ENCODE measurements at regions not wholly inside any gene's neighbourhood (a gene's known extent, or its start where the extent isn't known, plus 50 kb on each side); places are given as distances from the start of the nearest gene placed in this dataset.

DNA sequence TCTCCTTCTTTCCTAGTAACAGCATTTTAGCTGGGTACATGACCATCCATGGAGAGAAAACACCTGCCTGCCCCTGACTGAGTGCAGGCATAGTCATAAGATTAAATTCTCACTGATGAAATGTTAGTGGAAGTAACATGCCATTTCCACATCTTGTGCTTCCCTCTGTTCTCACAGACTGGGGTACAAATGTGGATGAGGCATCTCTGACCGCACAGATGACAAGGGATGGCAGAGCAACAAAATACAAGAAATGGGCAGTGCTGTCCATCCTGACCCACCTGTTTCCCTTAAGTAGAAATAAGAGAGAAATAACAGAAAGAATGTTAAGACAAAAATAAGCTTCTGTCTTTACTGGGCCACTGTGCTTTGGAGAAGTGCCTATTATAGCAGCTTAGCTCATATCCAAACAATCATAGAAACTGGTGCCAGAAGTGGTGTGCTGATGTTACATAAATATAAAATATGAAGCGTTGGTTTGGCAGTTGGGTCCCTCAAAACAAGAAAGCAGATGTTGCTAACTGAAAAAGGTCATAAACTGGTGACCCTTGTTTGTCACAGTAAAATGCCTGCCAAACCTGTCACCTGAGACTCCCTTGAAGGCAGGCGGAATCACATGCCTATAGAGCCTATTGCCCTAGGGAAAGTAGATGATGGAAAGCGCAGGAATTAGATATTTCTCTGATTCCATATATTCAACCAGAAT is 72.4 kb upstream of the CCDC150 start:
- no peak overlapping the region for H3K4me3 ChIP-seq (ENCODE audit: low read depth, low read length)
- TF ChIP-seq, protein P1, sequence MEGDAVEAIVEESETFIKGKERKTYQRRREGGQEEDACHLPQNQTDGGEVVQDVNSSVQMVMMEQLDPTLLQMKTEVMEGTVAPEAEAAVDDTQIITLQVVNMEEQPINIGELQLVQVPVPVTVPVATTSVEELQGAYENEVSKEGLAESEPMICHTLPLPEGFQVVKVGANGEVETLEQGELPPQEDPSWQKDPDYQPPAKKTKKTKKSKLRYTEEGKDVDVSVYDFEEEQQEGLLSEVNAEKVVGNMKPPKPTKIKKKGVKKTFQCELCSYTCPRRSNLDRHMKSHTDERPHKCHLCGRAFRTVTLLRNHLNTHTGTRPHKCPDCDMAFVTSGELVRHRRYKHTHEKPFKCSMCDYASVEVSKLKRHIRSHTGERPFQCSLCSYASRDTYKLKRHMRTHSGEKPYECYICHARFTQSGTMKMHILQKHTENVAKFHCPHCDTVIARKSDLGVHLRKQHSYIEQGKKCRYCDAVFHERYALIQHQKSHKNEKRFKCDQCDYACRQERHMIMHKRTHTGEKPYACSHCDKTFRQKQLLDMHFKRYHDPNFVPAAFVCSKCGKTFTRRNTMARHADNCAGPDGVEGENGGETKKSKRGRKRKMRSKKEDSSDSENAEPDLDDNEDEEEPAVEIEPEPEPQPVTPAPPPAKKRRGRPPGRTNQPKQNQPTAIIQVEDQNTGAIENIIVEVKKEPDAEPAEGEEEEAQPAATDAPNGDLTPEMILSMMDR (IDR thresholded peaks at IDR 0.05; ENCODE audit: borderline replicate concordance, insufficient read depth, low read depth, low read length) = no peak

DNA sequence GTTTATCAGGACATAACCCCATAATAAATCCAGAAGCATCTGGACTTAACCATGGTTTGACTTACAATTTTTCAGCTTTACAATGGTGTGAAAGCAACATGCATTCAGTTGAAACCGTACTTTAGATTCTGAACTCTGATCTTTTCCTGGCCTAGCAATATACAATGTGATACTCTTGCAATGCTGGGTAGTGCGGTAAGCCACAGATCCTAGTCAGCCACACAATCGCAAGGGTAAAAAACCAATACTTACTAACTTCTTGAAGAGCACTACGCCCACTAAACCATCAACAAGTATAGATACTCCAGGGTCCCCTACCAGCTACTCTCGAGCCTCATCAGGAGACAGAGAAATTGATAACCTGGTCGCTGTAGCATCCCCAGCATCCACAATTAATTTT is 71.0 kb upstream of the CCDC150 start:
- TF ChIP-seq, protein P1 (IDR thresholded peaks at IDR 0.05; ENCODE audit: borderline replicate concordance, insufficient read depth, low read depth, low read length) = no peak
- H3K4me3 ChIP-seq (ENCODE audit: low read depth, low read length) = no peak overlapping the region

DNA sequence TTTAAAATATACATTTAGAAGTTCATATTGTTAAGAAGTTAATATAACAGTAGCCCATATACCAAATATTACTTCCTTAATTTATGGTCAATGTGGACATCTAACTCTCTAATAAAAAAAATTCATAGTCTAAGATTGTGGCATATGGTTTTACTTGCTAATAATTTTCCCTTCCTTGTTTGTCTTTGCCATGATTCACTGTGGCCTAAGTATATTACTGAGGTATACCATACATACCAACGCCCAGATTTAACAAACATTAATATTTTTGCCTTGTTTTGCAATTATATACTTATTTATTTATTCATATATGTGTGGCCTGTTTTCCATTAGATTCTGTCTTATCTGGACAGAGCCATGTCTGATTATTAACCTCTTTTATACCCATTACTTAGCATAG is 54.6 kb upstream of the CCDC150 start:
- TF ChIP-seq, protein P1 (IDR thresholded peaks at IDR 0.05; ENCODE audit: borderline replicate concordance, insufficient read depth, low read depth, low read length) = no peak
- H3K4me3 ChIP-seq (ENCODE audit: low read depth, low read length) = no peak overlapping the region

DNA sequence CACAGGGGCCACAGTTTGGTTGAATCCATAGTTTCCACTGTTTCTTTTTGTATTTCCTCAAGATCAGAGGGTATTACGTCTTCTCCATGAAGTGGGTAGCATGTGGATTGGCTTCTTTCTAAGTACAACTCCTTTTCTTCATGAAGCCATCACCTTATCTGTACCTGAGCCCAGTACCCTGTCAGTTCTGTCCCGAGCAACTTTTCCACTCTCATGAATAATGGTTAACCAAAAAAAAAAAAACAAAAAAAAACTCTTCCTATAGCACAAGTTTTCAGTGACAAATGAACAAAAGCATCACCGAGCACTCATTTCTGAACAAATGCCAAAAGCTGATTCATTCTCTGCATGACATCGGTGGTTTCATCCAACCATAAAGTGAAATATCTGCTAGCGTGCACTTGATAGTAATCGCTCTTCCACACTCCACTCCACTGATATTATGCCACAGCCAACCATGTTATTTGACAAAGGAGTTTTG is 53.0 kb upstream of the CCDC150 start:
- TF ChIP-seq, protein P1 (IDR thresholded peaks at IDR 0.05; ENCODE audit: borderline replicate concordance, insufficient read depth, low read depth, low read length) = no peak
- no peak overlapping the region for H3K4me3 ChIP-seq (ENCODE audit: low read depth, low read length)

DNA sequence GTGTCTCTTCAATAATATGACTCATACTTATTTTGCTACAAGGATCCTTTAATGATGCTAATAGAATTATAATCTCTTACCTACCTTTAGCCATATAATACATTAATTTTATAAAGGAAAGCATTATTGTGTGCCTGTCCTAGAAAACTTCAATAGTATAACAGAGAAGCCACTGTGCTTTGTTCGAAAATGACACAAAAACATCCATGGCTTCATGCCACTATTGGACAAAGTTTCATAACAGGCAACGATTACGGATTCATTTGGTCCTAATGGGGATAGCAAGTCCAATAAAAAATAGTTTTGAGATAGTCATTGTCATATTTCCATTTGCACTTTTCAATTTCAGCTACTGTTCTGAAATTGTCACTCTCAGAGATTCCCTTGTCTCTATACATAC is 52.5 kb upstream of the CCDC150 start:
- H3K4me3 ChIP-seq (ENCODE audit: low read depth, low read length) = no peak overlapping the region
- TF ChIP-seq, protein P1 (IDR thresholded peaks at IDR 0.05; ENCODE audit: borderline replicate concordance, insufficient read depth, low read depth, low read length) = no peak

DNA sequence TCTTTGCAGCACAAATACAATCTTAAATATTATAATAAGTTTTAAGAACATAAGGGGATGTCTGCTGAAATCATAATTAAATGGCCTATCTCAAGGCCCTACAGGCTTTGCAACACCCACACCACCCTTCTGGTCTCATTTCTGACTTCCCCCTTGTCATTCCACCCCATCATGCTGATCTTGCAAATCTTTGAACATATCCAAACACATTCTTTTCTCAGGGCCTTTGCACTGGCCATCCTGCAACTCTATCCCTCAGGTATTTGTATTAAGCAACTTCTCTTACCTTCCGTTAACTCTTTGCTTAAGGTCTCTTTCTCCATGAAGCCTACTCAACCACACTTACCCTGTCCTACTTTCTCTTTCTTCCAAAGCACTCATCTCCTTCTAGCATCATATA is 51.8 kb upstream of the CCDC150 start:
- TF ChIP-seq, protein P1 (IDR thresholded peaks at IDR 0.05; ENCODE audit: borderline replicate concordance, insufficient read depth, low read depth, low read length) = no peak

DNA sequence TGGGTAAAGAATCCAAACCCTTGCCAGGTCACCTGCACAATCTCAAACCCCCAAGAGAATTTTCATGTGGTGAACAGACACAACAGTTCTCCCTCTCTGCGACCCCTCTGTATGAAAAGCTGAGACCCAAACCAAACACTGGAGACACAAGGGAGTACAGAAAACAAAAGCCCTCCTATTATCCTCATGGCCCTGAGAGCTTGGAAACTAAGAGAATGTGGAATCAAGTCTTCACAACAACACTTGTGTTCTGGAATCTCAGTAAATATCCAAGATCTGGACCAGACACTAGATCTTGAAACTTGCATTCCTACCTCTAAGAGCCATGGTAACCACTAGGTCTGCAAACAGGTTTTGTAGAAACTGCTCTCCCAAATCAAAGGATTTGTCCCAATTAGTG is 50.1 kb upstream of the CCDC150 start:
- TF ChIP-seq, protein P1 (IDR thresholded peaks at IDR 0.05; ENCODE audit: borderline replicate concordance, insufficient read depth, low read depth, low read length) = no peak
- no peak overlapping the region for H3K4me3 ChIP-seq (ENCODE audit: low read depth, low read length)

More for the DNA sequence above, 51.8 kb upstream of the CCDC150 start:
- no peak overlapping the region for H3K4me3 ChIP-seq (ENCODE audit: low read depth, low read length)
